ENCODE measurements at regions not wholly inside any gene's neighbourhood (a gene's known extent, or its start where the extent isn't known, plus 50 kb on each side); places are given as distances from the start of the nearest gene placed in this dataset.

- no peak for TF ChIP-seq CTCF (IDR thresholded peaks at IDR 0.05)
- TF ChIP-seq POLR2A (IDR thresholded peaks at IDR 0.05) = no peak
Measured at GRCh38 chr20:12528591-12529041, 480.2 kb upstream of the SPTLC3 start.

Data from lower leg skin (tissue), 3 donors.